MM.1S (cell line): ENCODE measurements at regions not wholly inside any gene's neighbourhood (a gene's known extent, or its start where the extent isn't known, plus 50 kb on each side); places are given as distances from the start of the nearest gene placed in this dataset.

Source experiments
- DNase-seq: peaks from one replicate; pipeline ENCODE4 v3.0.0-alpha.2; 2015
- H2AFZ ChIP-seq: fragments of 300-600 bp; sonication (generic); 2 replicates; pipeline ENCODE4 v1.6.0; 2016; ENCODE audit warnings: antibody characterized with exemption, low read length
- H3F3A ChIP-seq: fragments of 300-600 bp; sonication (generic); 2 replicates; pipeline ENCODE4 v1.6.1; 2016; ENCODE audit warnings: mild to moderate bottlenecking, antibody characterized with exemption, low read length, moderate library complexity, mixed read lengths; ENCODE audit not compliant: insufficient read depth
- H3K27ac ChIP-seq: fragments of 300-600 bp; sonication (generic); 2 replicates; pipeline ENCODE4 v1.5.1; 2016; ENCODE audit warnings: mild to moderate bottlenecking, low read length
- H3K27me3 ChIP-seq: fragments of 300-600 bp; sonication (generic); replicated peaks from 2 replicates; pipeline ENCODE4 v1.6.0; 2016; ENCODE audit warnings: low read length; ENCODE audit not compliant: insufficient read depth
- H3K36me3 ChIP-seq: fragments of 300-600 bp; sonication (generic); replicated peaks from 2 replicates; pipeline ENCODE4 v1.6.1; 2016; ENCODE audit warnings: mild to moderate bottlenecking, low read length, mixed read lengths; ENCODE audit not compliant: insufficient read depth
- H3K4me1 ChIP-seq: fragments of 300-600 bp; sonication (generic); 2 replicates; pipeline ENCODE4 v1.6.1; 2016; ENCODE audit warnings: low read length, mixed read lengths
- H3K4me2 ChIP-seq: fragments of 300-600 bp; sonication (generic); 2 replicates; pipeline ENCODE4 v1.6.0; 2016; ENCODE audit warnings: low read depth, low read length
- H3K4me3 ChIP-seq: fragments of 300-600 bp; sonication (generic); 2 replicates; pipeline ENCODE4 v1.5.1; 2016; ENCODE audit warnings: low read length, mixed read lengths
- H3K79me2 ChIP-seq: fragments of 300-600 bp; sonication (generic); 2 replicates; pipeline ENCODE4 v1.6.1; 2016; ENCODE audit warnings: mixed run types, low read length, mixed read lengths
- H3K9ac ChIP-seq: fragments of 300-600 bp; sonication (generic); 2 replicates; pipeline ENCODE4 v1.6.1; 2016; ENCODE audit warnings: low read length, mixed read lengths
- H3K9me2 ChIP-seq: fragments of 300-600 bp; sonication (generic); replicated peaks from 2 replicates; pipeline ENCODE4 v1.6.1; 2016; ENCODE audit warnings: mild to moderate bottlenecking, low read length, mixed read lengths; ENCODE audit not compliant: insufficient read depth
- H3K9me3 ChIP-seq: fragments of 300-600 bp; sonication (generic); replicated peaks from 2 replicates; pipeline ENCODE4 v1.6.1; 2016; ENCODE audit warnings: mild to moderate bottlenecking, low read length, mixed read lengths; ENCODE audit not compliant: insufficient read depth
- H4K20me1 ChIP-seq: fragments of 300-600 bp; sonication (generic); 2 replicates; pipeline ENCODE4 v1.6.1; 2016; ENCODE audit warnings: mild to moderate bottlenecking, low read length, moderate library complexity, mixed read lengths; ENCODE audit not compliant: insufficient read depth
- CTCF ChIP-seq: fragments of 300-600 bp; sonication (generic); IDR thresholded peaks from 2 replicates; pipeline ENCODE4 v1.5.1; 2016; ENCODE audit warnings: antibody characterized with exemption, low read length, mixed read lengths
- EZH2 ChIP-seq: fragments of 300-600 bp; sonication (generic); optimal IDR thresholded peaks from 2 replicates; pipeline ENCODE3; 2017; ENCODE audit warnings: low read depth, mild to moderate bottlenecking, antibody characterized with exemption, low read length, mixed read lengths
- EZH2phosphoT487 ChIP-seq: fragments of 300-600 bp; sonication (generic); IDR thresholded peaks from 2 replicates; pipeline ENCODE4 v1.6.1; 2018; ENCODE audit warnings: antibody characterized with exemption, low read length

GRCh38 chr13:106153041-106153440, 382.4 kb downstream of the EFNB2 start:
- Histone ChIP-seq H2AFZ (no peak overlapping the region), H3F3A (no peaks in the 10 kb centered on the region), H3K79me2 (no peaks in the 10 kb centered on the region), H3K27me3 (no peaks in the 10 kb centered on the region), H4K20me1 (no peaks in the 10 kb centered on the region), H3K4me3 (no peak overlapping the region), H3K4me2 (no peak overlapping the region), H3K4me1 (no peaks in the 10 kb centered on the region), H3K9ac (no peak overlapping the region), H3K36me3 (no peaks in the 10 kb centered on the region), H3K27ac (no peak overlapping the region), H3K9me3 (no peaks in the 10 kb centered on the region), H3K9me2 (no peaks in the 10 kb centered on the region)
- no peak for DNase-seq
- no peak for TF ChIP-seq EZH2
- TF ChIP-seq CTCF: no peak
- TF ChIP-seq EZH2phosphoT487: no peak

- Histone ChIP-seq H3K27me3 (no peaks in the 10 kb centered on the region), H2AFZ (no peak overlapping the region), H4K20me1 (no peaks in the 10 kb centered on the region), H3K36me3 (no peaks in the 10 kb centered on the region), H3K4me2 (no peak overlapping the region), H3F3A (no peaks in the 10 kb centered on the region), H3K9me2 (no peaks in the 10 kb centered on the region), H3K9me3 (no peaks in the 10 kb centered on the region), H3K4me3 (no peak overlapping the region), H3K27ac (no peak overlapping the region), H3K79me2 (no peaks in the 10 kb centered on the region), H3K9ac (no peak overlapping the region), H3K4me1 (no peaks in the 10 kb centered on the region)
- TF ChIP-seq CTCF (no peak), EZH2phosphoT487 (no peak), EZH2 (no peak)
- no peak for DNase-seq
These were observed 383.4 kb downstream of the EFNB2 start for GRCh38 chr13:106152047-106152446.

GRCh38 chr13:106151056-106151699, 384.3 kb downstream of the EFNB2 start:
- H3K9ac ChIP-seq: no peak overlapping the region

More at GRCh38 chr13:106151056-106151699, 384.3 kb downstream of the EFNB2 start:
- H3K27ac ChIP-seq: no peak overlapping the region
- TF ChIP-seq EZH2phosphoT487 (no peak), CTCF (no peak), EZH2 (no peak)
- no peaks in the 10 kb centered on the region for H3K36me3 ChIP-seq
- no peak overlapping the region for H2AFZ ChIP-seq
- no peaks in the 10 kb centered on the region for H3K4me1 ChIP-seq
- H4K20me1 ChIP-seq: no peaks in the 10 kb centered on the region
- H3K4me3 ChIP-seq: no peak overlapping the region
- H3K9me3 ChIP-seq: no peaks in the 10 kb centered on the region
- no peak for DNase-seq
- no peaks in the 10 kb centered on the region for H3F3A ChIP-seq
- H3K27me3 ChIP-seq: no peaks in the 10 kb centered on the region
- no peaks in the 10 kb centered on the region for H3K79me2 ChIP-seq
- H3K4me2 ChIP-seq: no peak overlapping the region
- no peaks in the 10 kb centered on the region for H3K9me2 ChIP-seq
